Fibroblast of lung (primary cell): ENCODE measurements at regions not wholly inside any gene's neighbourhood (a gene's known extent, or its start where the extent isn't known, plus 50 kb on each side); places are given as distances from the start of the nearest gene placed in this dataset.

Experiments used
- DNase-seq, 2 donors: peaks; one replicate each; pipeline versions ENCODE4 v3.0.0 to v3.0.0-alpha.2; 2010; ENCODE audit warnings: low read depth in 2 of 2
- H2AFZ ChIP-seq: 2 replicates; pipeline ENCODE4 v1.5.1; 2012; ENCODE audit warnings: low read length, control low read depth, inconsistent platforms
- H3K27ac ChIP-seq: 2 replicates; pipeline ENCODE4 v1.5.1; 2011; ENCODE audit warnings: low read length, control low read depth; ENCODE audit not compliant: insufficient read depth
- H3K27me3 ChIP-seq: 2 replicates; pipeline ENCODE4 v1.5.1; 2011; ENCODE audit warnings: mild to moderate bottlenecking, low read length; ENCODE audit not compliant: control insufficient read depth, insufficient read depth
- H3K36me3 ChIP-seq: 2 replicates; pipeline ENCODE4 v1.5.1; 2011; ENCODE audit warnings: low read length; ENCODE audit not compliant: control insufficient read depth, insufficient read depth
- H3K4me1 ChIP-seq: 2 replicates; pipeline ENCODE4 v1.5.1; 2011; ENCODE audit warnings: low read length; ENCODE audit not compliant: control insufficient read depth, insufficient read depth; ENCODE audit errors: extremely low read depth
- H3K4me2 ChIP-seq: 2 replicates; pipeline ENCODE4 v1.5.1; 2011; ENCODE audit warnings: low read length, control low read depth; ENCODE audit not compliant: insufficient read depth; ENCODE audit errors: extremely low read depth
- H3K4me3 ChIP-seq, 4 experiments: fragments of 200-600 bp in 1 of 4; sonication (generic) in 1 of 4; replicated peaks in 1 of 4; 2 replicates each; pipeline ENCODE4 v1.5.1; 2011 to 2016; ENCODE audit warnings: low read length in 4 of 4, low read depth in 3 of 4, mild to moderate bottlenecking in 3 of 4, control low read depth in 2 of 4, inconsistent platforms in 1 of 4, mixed read lengths in 1 of 4; ENCODE audit not compliant: insufficient read depth in 1 of 4; ENCODE audit errors: control extremely low read depth in 1 of 4
- H3K79me2 ChIP-seq: 2 replicates; pipeline ENCODE4 v1.5.1; 2012; ENCODE audit warnings: mild to moderate bottlenecking, low read length, inconsistent platforms; ENCODE audit not compliant: control insufficient read depth, insufficient read depth
- H3K9ac ChIP-seq: 2 replicates; pipeline ENCODE4 v1.5.1; 2011; ENCODE audit warnings: mild to moderate bottlenecking, low read length, control low read depth; ENCODE audit not compliant: insufficient read depth
- H3K9me3 ChIP-seq: 2 replicates; pipeline ENCODE4 v1.5.1; 2012; ENCODE audit warnings: low read depth, low read length; ENCODE audit not compliant: control insufficient read depth, insufficient read depth
- H4K20me1 ChIP-seq: 2 replicates; pipeline ENCODE4 v1.5.1; 2011; ENCODE audit warnings: low read length; ENCODE audit not compliant: control insufficient read depth, insufficient read depth; ENCODE audit errors: extremely low read depth
- EZH2 ChIP-seq: IDR thresholded peaks from 2 replicates; pipeline ENCODE4 v1.5.1; 2012; ENCODE audit warnings: low read length, control low read depth, mild to moderate bottlenecking; ENCODE audit errors: missing control alignments
- TF ChIP-seq, protein P1 (sequence below), 2 donors: IDR thresholded peaks in 1 of 2; conservative IDR thresholded peaks in 1 of 2; 1 replicate in 1 of 2; 2 replicates in 1 of 2; pipeline ENCODE4 v1.5.1; 2011 to 2012; ENCODE audit warnings: low read length in 2 of 2, control low read depth in 1 of 2, inconsistent platforms in 1 of 2, low read depth in 1 of 2, mild to moderate bottlenecking in 1 of 2

DNA sequence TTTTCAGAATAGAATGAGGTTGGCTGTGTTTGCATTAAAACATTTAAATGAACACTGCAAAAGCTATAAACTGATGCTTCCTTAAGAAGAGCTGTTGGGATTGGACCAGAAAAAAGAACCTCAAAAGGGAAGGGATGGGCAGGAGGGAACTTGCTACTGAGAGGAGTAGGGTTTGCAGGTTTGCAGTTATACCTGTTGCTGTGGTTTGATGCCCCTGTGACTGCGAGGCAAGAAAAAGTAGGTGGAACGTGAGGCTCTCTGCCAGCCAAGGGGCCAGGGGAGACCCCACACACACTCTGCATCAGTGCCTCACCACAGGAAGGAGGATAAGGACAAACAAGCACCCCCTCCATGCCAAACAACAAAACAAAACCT is 197.2 kb downstream of the BCAS1 start:
- H3K79me2 ChIP-seq, result no peaks in the 10 kb centered on the region
- H3K27ac ChIP-seq, result no peak overlapping the region
- no peak for DNase-seq
- H2AFZ ChIP-seq, result peak overlapping the region; percentile 78
- no peaks in the 10 kb centered on the region for H4K20me1 ChIP-seq
- H3K27me3 ChIP-seq, result no peaks in the 10 kb centered on the region
- no peak overlapping the region for H3K4me3 ChIP-seq
- peak overlapping the region; percentile 80 for H3K4me2 ChIP-seq
- H3K9ac ChIP-seq, result no peak overlapping the region
- TF ChIP-seq, protein P1, sequence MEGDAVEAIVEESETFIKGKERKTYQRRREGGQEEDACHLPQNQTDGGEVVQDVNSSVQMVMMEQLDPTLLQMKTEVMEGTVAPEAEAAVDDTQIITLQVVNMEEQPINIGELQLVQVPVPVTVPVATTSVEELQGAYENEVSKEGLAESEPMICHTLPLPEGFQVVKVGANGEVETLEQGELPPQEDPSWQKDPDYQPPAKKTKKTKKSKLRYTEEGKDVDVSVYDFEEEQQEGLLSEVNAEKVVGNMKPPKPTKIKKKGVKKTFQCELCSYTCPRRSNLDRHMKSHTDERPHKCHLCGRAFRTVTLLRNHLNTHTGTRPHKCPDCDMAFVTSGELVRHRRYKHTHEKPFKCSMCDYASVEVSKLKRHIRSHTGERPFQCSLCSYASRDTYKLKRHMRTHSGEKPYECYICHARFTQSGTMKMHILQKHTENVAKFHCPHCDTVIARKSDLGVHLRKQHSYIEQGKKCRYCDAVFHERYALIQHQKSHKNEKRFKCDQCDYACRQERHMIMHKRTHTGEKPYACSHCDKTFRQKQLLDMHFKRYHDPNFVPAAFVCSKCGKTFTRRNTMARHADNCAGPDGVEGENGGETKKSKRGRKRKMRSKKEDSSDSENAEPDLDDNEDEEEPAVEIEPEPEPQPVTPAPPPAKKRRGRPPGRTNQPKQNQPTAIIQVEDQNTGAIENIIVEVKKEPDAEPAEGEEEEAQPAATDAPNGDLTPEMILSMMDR (conservative IDR thresholded peaks at IDR 0.05 in 1 of 2, IDR thresholded peaks at IDR 0.05 in 1 of 2; ENCODE audit: low read depth in 1 of 2, low read length in 2 of 2), result no peak
- no peak for TF ChIP-seq EZH2
- H3K36me3 ChIP-seq, result no peaks in the 10 kb centered on the region
- H3K9me3 ChIP-seq, result no peaks in the 10 kb centered on the region
- peaks cover 9% of the 10 kb centered on the region for H3K4me1 ChIP-seq

DNA sequence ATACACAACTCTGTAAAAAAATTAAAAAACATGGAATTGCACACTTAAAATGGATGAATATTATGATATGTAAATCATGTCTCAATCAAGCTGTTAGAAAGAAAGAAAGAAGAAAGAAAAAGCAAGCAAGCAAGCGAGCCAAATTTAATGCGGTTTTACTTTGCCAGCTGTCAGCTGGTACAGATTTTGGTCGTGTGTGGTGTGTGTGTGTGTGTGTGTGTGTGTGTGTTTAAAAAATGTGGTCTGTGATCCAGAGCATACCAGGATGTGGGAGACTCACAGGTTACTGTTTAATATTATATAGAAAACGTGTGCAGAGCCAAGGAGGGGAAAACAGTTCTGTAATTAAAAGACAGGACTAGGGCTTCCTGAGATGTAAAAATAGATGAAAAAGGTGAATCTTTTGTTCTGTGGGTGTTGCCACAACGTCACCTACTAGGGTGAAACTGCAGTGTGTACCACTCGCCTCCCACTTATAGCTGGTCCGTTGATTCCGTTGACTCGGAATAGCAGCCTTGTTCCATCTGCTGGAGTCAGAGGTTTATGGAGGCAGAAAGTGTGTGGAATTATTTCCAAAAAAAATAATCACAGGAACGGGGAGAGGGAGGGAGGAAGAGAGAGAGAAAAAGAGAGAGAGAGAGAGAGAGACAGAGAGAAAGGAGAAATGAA is 197.7 kb downstream of the BCAS1 start:
- Histone ChIP-seq H4K20me1 (no peaks in the 10 kb centered on the region), H3K9me3 (no peaks in the 10 kb centered on the region), H3K4me1 (peaks cover 9% of the 10 kb centered on the region), H3K4me3 (no peak overlapping the region), H3K9ac (no peak overlapping the region), H3K36me3 (no peaks in the 10 kb centered on the region), H2AFZ (peak overlapping the region; percentile 78), H3K79me2 (no peaks in the 10 kb centered on the region), H3K4me2 (peak overlapping the region; percentile 80), H3K27me3 (no peaks in the 10 kb centered on the region), H3K27ac (no peak overlapping the region)
- TF ChIP-seq, protein P1 (conservative IDR thresholded peaks at IDR 0.05 in 1 of 2, IDR thresholded peaks at IDR 0.05 in 1 of 2; ENCODE audit: low read depth in 1 of 2, low read length in 2 of 2), result no peak
- TF ChIP-seq EZH2, result no peak
- peak; percentile 41 to 57 for DNase-seq

DNA sequence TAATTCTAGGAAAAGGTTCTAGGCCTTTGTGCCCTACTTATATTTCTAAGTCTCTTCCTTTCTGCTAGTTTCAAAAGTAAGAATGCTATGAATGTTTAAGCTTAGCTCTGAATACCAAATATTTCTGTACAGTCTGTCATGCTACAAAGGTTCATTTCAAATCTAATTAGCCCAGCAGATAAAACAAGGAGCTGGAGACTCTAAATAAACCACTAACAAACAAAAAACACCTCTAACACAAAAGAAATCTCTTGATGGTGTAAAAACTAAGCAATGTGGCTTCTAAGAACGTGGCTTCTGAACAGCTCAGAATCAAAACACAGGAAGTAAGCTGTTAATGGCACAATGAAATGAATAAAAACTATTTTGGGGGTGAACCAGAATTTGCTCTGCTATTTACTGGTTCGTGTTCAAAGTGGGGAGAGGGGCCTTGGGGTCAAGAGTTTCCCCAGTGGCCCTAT is 198.3 kb downstream of the BCAS1 start:
- no peaks in the 10 kb centered on the region for H4K20me1 ChIP-seq
- peak overlapping the region; percentile 80 for H3K4me2 ChIP-seq
- no peaks in the 10 kb centered on the region for H3K79me2 ChIP-seq
- no peaks in the 10 kb centered on the region for H3K9me3 ChIP-seq
- peaks cover 9% of the 10 kb centered on the region for H3K4me1 ChIP-seq
- peak overlapping the region; percentile 20 for H3K9ac ChIP-seq
- H2AFZ ChIP-seq, result peak overlapping the region; percentile 60
- no peaks in the 10 kb centered on the region for H3K27me3 ChIP-seq
- peak overlapping the region; percentile 23 for H3K27ac ChIP-seq
- DNase-seq, result peak; percentile 23 to 32
- no peaks in the 10 kb centered on the region for H3K36me3 ChIP-seq
- TF ChIP-seq EZH2, result no peak
- TF ChIP-seq, protein P1 (conservative IDR thresholded peaks at IDR 0.05 in 1 of 2, IDR thresholded peaks at IDR 0.05 in 1 of 2; ENCODE audit: low read depth in 1 of 2, low read length in 2 of 2), result no peak
- no peak overlapping the region for H3K4me3 ChIP-seq
